Lung microvascular endothelial cell (primary cell): ENCODE measurements at regions not wholly inside any gene's neighbourhood (a gene's known extent, or its start where the extent isn't known, plus 50 kb on each side); places are given as distances from the start of the nearest gene placed in this dataset.

Experiments
- DNase-seq, 2 donors: peaks; one replicate each; pipeline versions ENCODE4 v3.0.0 to v3.0.0-alpha.2; 2010; ENCODE audit warnings: low read depth in 2 of 2

DNA sequence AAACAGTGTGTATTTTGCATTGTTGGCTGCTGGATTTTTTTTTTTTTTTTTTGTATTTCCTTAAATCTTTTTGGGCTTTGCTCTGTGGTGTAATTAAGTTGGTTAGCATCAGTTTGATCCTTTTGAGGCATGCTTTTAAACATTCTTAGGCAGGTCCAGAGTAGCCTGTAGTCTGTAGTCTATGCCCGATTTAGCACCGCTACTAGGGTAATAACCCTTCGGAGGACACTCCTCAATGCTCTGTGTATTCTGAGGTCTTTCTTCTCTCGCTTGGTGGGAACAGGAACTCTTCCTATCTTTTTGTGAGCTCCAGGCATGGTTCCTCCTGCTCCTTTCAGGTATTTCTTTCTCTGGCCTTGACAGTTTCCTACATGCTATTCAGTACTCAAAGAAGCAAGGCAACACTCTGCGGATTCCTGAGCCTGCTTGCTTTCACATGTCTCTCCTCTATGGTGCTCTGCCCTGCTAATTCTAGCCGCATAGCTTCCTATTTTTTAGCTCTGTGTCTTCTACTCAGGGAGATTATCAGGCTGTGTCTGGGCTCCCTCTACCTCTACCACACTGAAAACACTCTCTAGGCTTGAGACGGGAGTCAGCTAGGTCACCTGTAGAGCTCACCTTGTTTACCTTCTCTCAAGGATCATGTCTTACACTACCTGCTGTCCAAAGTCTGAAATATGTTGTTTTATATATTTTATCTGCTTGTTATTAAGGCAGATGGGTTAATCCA is 195.1 kb downstream of the NDFIP2 start:
- no peak for DNase-seq

DNA sequence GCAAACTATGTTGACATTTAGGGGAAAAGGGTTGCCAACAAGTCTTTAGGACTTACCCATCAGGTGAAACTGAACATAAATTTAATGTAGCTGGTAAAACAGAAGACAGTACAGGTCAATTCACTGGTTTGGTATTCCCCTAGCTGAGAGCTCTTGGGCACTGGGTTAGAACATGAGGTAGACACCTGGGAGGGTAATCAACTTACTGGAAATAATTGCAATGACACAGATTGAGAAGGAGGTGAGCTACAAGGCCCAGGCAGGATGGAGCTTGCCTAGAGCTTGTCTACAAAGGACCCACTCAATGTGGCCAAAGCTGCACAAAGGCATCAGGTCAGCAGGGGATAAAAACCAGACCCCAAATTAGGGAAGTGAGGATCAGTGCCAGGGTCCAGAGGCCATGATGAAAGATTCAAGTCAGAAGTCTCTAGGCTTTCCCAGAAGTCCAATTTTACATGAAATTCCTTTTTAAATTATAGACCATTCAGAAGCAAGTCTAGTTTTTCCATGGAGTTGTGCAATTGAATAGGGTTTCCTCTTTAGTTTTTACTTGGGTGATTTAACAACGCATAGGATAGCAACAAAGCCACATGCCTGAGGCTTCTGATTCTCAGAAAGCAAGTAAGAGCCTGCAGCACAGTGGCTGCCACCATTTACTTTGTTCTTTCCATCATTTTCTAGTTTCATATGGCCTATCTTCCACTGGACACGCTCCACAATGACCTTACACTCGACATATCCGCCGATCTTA is 194.0 kb downstream of the NDFIP2 start:
- DNase-seq, result no peak

DNA sequence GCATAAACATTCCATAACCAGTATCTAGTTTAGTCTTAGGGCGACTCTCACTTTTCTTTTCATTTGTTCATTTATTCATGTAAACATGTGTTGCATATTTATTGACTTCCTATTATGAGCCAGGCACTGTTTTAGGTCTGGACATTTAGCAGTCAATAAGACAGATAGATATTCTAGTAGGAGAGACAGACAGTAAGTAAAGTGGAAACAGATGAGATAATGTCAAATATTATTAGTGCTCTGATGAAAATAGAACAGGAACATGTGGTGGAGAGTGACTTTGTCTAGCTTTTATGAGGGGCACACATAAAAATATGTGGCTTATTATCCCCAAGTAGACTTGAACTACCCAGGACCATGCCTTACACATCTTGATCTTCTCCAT is 193.0 kb downstream of the NDFIP2 start:
- DNase-seq, result no peak

DNA sequence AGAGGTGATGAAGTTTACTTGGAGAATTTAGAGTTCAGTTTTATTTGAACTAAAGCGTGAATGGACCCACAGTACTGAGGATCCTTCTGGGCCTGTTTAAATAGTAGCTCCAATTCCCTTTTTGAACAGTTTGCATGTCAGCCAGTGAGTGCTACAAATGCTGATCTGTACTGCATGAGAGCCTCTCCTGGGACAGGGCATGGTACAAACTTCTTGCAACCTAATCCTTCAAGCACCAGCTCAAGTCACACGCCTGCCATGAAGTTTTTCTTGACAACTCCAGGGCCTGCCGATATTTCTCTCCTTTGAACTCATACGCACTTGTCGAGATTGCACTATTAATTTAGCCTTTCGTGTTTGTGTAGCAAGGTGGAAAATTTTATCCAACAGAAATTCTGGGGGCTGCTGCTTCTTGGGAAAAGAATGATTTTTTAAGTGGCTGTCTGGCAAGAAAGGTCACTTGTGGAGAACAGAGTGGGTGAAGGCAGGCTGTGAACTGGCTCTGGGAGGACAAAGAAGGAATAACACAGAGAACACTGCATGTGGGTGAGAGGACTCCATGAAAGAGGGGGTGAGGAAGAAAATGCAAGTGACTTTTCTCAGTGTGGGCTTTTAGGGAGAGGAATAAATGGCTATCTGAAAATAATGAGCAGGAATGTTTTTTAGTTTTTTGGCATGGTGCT is 192.5 kb downstream of the NDFIP2 start:
- no peak for DNase-seq

DNA sequence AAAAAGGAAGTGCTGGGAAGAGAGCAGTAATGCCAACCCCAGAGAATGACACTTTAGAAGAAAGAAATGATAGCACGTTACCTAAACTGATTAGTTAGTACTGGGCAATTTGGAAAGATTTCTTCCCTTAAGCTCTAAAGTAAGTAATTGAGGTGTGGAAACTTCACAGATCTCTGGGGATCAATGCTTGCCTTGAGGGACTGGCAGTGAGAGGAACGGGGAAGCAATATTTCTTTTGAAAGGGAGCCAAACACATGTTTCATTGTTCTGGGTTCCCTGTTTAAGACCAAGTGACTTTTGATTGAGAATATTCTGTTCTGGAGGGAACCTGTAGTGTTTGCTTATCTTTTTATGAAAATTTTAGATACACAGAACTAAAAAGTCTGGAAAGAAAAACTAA is 190.5 kb downstream of the NDFIP2 start:
- peak in 1 of 2 donors; percentile 15 for DNase-seq

DNA sequence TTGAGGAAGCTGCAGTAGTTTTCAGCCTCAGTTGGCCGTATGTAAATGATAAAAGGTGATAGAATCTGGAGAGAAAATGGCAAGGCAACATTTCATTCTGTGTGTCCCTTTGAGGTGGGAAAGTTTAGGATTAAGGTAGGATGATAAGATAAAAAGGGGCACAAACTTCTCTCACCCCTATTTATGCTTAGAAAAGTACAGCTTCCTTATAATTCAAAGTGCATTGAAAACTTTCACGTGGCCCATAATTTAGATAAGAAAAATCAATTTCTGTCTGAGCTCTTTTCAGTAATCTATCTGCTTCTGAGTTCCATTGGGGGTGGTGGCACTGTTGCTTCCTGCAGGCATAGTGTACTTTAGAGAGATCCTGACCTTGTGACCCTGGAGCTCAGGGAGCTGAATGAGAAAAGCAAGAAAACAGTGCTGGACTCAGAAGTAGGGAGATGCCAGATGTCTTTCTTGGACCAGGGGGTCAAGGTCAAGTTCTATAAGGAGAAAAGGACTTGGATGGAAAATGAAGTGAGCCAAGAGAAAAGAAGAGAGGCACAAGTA is 187.3 kb downstream of the NDFIP2 start:
- DNase-seq, result no peak

DNA sequence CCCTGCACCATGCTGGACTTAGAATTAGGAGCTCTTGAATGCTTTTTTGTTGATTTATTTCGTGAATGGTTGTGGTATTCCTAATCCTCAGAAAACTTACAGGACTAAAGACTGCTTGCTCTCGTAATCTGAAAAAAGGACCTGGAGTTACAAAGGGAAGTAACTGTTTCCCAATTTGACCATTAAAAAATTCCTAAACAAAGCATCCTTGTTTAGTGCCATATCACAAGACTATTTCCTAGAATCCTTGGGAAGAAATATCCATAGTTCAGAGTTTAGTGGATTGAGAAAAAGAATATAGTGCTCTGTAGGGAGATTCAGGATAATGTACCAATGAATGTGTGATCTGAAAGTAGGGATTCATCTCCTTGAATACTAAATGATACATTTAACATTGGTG is 186.8 kb downstream of the NDFIP2 start:
- DNase-seq, result no peak

DNA sequence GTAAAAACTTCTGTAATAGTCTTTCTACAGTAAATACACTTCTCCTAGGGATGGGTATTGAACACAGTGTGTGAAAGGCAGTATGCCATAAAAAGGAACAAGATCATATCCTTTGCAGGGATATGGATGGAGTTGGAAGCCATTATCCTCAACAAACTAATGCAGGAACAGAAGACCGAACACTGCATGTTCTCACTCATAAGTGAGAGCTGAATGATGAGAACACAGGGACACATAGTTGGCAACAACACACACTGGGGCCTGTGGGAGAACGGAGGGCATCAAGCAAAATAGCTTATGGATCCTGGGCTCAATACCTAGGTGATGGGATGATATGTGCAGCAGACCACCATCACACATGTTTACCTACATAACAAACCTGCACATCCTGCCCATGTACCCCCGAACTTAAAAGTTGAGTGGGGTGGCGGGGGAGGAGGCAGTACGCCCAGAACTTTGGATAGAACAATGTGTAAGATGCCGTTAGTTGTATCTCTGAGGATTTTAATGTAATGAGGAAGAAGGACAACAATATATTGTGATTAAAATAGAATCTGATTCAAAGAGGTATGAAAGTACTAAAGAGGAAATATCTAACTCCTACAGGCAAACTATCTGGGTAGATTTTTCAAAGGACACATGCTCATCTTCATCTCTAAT is 183.2 kb downstream of the NDFIP2 start:
- no peak for DNase-seq

DNA sequence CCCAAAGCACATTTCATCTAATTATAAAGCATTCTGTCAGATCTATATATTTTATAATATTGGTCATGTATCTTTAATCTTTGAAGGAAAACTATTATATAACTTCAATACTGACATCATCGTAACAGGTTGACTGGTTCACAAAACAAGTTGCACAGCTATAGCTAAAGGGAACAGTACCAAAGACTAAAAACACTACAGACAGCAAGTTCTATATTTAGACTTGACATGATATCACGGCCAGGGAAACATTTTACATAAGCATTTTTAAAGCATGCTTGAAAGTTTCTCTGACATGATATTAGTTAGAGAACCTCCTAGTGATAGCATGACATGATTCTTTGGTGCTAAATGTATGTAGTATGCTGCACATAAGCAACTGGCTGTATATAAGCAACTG is 182.5 kb downstream of the NDFIP2 start:
- no peak for DNase-seq

DNA sequence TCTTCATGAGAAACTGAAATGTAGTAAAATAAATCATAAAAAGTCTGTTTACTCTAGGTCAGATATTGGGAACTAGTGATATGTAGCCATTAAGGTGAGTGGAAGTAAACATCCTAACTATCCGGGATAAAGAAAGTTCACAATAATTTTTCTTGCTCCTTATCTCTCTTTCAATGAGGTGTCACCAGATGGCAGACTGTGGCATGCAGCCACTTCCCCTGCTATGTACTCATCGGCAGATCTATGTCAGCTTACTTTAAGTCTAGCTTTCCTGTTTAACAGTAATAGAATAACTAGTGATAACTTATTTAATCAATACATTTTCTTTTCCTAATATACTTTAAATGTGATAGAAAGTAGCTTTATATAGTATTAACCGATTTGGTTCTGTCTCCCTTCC is 181.9 kb downstream of the NDFIP2 start:
- DNase-seq, result peak; percentile 9 to 28

DNA sequence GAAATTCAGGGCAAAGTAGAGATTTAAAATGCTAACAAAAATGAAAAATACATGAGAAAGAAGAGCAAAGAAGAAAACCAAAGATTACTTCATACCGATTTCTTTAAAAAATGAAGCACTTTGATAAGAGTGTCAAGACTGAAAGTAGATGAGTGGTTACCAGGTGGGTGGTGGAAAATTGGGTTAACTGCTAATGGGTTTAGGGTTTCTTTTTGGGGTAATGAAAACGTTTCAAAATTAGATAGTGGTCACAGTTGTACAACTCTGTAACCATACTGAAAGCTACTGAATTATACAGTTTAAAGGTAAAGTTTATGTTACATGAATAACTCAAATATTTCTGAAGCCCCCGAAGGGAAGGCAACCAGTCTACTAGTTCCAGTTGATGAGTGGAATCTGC is 179.4 kb downstream of the NDFIP2 start:
- DNase-seq, result no peak

DNA sequence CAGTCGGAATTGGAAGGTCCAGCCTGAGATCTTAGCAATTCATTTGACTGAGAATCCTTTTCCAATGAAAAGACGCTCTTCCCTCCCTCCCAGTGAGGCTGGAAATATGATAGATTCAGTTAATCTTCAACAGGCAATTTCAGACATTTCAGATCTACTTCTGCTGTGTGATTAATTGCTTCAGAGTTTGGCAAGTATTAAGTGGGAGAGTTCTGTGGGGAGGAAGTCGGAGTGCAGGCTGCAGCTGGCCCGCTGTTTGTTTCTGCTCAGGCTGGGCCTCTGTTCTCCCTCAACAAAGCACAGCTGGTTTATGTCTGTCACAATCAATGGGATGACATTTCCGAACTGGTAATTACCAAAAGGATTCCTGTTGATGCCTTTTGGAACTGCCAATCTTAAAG is 178.2 kb downstream of the NDFIP2 start:
- peak; percentile 3 to 86 for DNase-seq

DNA sequence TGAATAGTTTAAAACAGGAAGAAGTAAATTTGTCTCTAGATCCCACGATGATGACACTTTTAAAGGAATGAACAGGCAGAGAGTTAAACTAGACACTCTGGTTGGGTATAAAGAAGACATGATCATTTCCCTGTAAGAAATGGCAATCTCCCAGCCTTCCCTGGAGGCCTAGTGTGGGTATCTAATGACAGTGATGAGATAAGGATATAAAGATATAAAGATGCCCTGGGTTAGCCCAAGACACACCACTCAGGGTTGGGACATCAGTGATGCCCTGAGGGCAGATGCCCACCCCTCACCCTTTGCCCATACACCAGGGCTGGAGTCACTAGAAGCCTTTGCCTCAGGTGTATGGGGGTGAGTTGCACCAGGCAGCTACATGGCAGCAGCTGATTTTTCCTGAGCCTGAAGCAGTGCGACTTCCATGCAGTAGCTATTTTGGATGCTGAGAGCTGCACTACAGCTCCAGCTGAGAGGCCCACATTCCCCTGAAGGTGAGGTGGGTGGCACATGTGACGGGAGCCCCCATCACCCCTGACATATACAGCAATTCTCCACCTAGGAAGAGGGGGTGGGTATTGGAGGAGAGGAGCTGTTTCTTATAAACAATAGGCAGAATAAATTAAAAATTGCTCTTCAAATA is 177.5 kb downstream of the NDFIP2 start:
- DNase-seq, result no peak

DNA sequence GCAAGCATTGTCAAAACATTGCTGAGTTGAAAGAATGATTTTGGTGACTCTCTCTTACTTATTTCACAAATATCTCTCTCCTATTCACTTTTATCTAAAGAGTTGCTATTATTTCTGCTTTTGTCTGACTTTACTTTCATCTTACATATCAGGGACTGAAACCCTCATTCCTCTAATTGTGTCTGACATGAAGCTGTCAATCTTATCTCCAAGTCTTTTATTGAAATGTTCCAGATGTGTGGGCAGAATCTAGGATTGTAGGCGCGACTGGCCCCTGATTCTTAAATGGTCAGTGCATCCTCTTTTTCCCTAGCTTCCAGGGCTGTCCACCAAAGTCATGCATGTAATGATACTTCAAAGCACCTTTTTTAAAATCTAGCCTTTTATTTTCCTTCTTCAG is 174.6 kb downstream of the NDFIP2 start:
- DNase-seq, result no peak

DNA sequence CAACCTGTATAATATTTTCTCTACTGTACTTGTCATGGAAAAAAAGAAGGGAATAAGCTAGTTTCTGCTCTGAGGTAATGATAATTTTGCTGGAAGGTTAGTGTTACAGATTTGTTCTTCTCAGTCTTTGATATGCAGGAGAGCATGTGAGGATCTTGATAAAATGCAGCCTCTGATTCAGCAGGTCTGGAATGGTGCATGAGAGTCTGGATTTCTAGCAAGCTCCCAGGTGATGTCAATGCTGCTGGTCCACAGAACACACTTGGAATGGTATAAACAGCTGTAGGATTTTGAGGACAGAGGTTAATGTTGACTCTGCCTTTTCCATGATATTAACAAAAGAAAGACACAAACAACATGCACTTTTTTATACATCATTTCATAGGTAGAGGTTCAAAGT is 173.6 kb downstream of the NDFIP2 start:
- DNase-seq, result no peak

DNA sequence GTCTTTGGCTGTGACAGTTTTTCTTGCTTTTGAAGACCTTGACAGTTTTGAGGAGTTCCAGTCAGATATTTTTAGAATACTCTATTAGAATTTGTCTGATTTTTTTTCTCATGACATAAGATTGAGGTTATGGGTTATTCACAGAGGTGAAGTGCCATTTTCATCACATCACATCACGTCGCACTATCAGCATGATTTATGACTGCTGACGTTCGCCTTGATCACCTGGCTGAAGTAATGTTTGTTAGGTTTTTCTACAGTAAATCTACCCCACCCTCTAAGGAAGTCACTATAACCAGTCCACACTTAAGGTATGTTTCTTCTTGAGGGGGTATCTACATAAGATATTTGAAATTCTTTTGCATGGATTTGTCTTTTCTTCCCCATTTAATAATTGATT is 169.7 kb downstream of the NDFIP2 start:
- no peak for DNase-seq

DNA sequence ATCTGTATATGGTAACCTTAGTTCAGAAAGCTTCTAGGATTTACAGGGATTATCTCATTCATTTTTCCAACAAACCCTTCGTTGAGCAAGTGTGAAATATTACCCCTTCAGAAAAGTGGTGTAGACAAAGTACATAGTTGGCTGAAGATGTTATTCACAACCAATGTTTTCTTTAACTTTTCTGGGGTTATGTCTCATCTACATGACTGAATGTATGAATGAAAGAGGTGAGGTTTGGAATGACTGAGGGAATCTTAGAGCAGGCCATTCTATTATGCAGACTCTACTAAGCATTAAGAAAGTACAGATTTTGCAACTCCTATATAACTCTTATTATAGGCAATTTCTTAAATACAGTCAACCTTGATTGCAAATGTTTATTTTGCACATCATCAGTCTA is 167.2 kb downstream of the NDFIP2 start:
- no peak for DNase-seq

DNA sequence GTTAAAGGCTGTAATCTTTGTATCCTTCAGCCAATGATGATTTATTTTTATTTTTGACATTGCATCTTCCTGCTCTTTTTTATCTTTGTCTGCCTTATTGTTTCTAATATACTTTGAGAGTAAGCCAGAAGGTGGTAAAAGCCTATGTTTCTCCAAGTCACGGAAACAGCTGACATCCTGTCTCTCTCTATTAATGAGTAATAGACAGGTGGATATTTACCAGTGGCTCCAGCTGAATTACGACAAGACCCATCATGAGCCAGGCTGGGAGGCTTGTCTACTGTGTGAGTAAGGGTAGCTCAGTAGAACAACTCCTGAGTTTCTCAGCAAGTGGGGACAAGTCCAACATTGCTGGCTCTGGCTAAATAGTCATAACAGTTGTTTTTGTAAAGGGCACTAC is 166.6 kb downstream of the NDFIP2 start:
- DNase-seq, result peak; percentile 10 to 92

DNA sequence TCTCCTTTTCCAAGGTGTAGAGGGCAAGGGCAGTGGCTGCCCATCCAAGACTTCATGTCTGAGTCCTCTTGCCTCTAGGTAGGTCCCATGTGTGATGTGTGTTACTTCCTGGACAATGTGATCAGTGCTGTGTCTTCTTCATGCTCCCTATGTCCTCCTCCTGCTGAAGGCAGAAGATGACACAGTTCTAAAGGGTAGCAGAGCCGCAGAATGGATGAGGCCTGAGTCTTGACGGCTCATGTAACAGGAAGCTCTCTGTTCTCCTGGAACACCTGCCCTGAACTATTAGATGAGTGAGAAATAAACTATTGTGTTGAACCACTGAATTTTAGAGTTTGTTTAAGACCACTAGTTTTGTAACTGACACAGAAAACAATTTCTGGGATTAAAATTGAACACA is 165.9 kb downstream of the NDFIP2 start:
- no peak for DNase-seq

DNA sequence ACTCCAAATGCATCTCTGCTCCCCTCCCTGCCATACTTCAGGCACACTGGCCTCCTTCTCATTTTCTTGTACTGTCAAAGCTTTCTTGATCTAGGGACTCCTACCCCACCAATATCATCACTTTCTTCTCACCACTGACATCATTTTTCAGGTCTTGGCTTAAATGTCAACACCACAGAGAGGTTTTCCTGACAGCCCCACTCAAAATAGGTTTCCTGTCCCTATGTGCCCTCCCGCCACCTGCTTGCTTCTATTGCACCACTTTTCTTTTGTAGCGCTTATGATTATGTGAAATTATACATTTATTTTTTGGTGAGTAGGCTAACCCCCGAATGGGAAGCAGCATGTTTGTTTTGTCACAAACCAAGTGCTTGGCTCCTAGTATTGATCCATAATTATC is 164.6 kb downstream of the NDFIP2 start:
- DNase-seq, result no peak

DNA sequence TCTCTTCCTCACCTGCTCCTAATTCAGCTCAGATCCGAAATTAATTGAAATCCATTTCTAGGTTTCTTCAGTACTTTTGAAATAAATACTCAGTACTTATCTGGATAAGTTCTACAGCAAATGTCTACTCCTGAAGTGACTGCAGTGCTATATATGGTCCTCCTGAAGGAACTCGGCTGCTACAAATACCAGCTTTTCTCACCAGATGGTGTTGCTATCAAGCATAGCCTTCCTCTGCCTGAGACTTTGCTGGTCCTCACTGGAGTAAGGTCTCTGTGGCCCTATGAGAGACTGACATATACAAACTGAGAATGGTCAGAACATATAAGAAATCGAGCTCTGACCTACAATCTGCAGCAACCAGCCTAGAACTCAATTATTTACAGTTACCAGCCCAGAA is 161.6 kb downstream of the NDFIP2 start:
- peak in 1 of 2 donors; percentile 3 for DNase-seq
